PC-3 (cell line): ENCODE measurements at regions not wholly inside any gene's neighbourhood (a gene's known extent, or its start where the extent isn't known, plus 50 kb on each side); places are given as distances from the start of the nearest gene placed in this dataset.

Source experiments
- ATAC-seq: fragments of 200-7000 bp; cut with Tn5 transposase; 2 replicates; pipeline ENCODE4 v1.9.1; 2020; ENCODE audit warnings: mild to moderate bottlenecking, moderate library complexity
- BruUV-seq: library from RNA; stranded (reverse); fragments of 400-500 nt; replicated peaks from 2 replicates; lab custom pipeline; 2021; lab: Mats Ljungman, UMichigan
- CTCF ChIA-PET: fragments of 300-600 bp; sonication (Branson Sonifier 250); formaldehyde crosslinking; loops from one replicate; lab custom pipeline; 2022; ENCODE audit warnings: antibody characterized with exemption; lab: Charles Lee
- POLR2A ChIA-PET: fragments of 300-600 bp; sonication (Branson Sonifier 250); formaldehyde crosslinking; loops from one replicate; lab custom pipeline; 2022; ENCODE audit warnings: antibody characterized with exemption; ENCODE audit not compliant: unreplicated experiment; lab: Charles Lee
- DNase-seq: peaks from one replicate; pipeline ENCODE4 v3.0.0-alpha.2; 2015
- H2AFZ ChIP-seq: fragments of 300-600 bp; sonication (generic); 2 replicates; pipeline ENCODE4 v1.6.0; 2016; ENCODE audit warnings: antibody characterized with exemption, low read length
- H3F3A ChIP-seq: fragments of 300-600 bp; sonication (generic); one replicate; pipeline ENCODE4 v1.6.0; 2017; ENCODE audit warnings: antibody characterized with exemption, low read length, control low read depth, mild to moderate bottlenecking; ENCODE audit not compliant: unreplicated experiment
- H3K27ac ChIP-seq: fragments of 300-600 bp; sonication (generic); 2 replicates; pipeline ENCODE4 v1.5.1; 2016; ENCODE audit warnings: mild to moderate bottlenecking, low read length
- H3K27me3 ChIP-seq: fragments of 300-600 bp; sonication (generic); 2 replicates; pipeline ENCODE4 v1.6.1; 2016; ENCODE audit warnings: low read length, mixed read lengths
- H3K36me3 ChIP-seq: fragments of 300-600 bp; sonication (generic); 2 replicates; pipeline ENCODE4 v1.6.1; 2016; ENCODE audit warnings: low read depth, mixed run types, low read length, mixed read lengths
- H3K4me1 ChIP-seq: fragments of 300-600 bp; sonication (generic); 2 replicates; pipeline ENCODE4 v1.5.1; 2016; ENCODE audit warnings: low read length; ENCODE audit not compliant: insufficient read depth
- H3K4me2 ChIP-seq: fragments of 300-600 bp; sonication (generic); 2 replicates; pipeline ENCODE4 v1.6.0; 2016; ENCODE audit warnings: low read length
- H3K4me3 ChIP-seq: fragments of 300-600 bp; sonication (generic); 2 replicates; pipeline ENCODE4 v1.5.1; 2016; ENCODE audit warnings: mild to moderate bottlenecking, low read length, mixed read lengths
- H3K79me2 ChIP-seq: fragments of 300-600 bp; sonication (generic); 2 replicates; pipeline ENCODE4 v1.6.1; 2017; ENCODE audit warnings: low read length, mixed read lengths
- H3K9ac ChIP-seq: fragments of 300-600 bp; sonication (generic); 2 replicates; pipeline ENCODE4 v1.6.0; 2016; ENCODE audit warnings: mild to moderate bottlenecking, low read length
- H3K9me2 ChIP-seq: fragments of 300-600 bp; sonication (generic); replicated peaks from 2 replicates; pipeline ENCODE4 v1.6.1; 2016; ENCODE audit warnings: mixed run types, low read length, mixed read lengths
- H3K9me3 ChIP-seq: fragments of 300-600 bp; sonication (generic); 2 replicates; pipeline ENCODE4 v1.6.1; 2016; ENCODE audit warnings: low read length, mixed read lengths
- H4K20me1 ChIP-seq: fragments of 300-600 bp; sonication (generic); 2 replicates; pipeline ENCODE4 v1.6.1; 2016; ENCODE audit warnings: low read length, mixed read lengths
- CTCF ChIP-seq: fragments of 300-600 bp; sonication (generic); conservative IDR thresholded peaks from 2 replicates; pipeline ENCODE4 v1.5.1; 2017; ENCODE audit warnings: antibody characterized with exemption, low read depth, mild to moderate bottlenecking, low read length
- EZH2 ChIP-seq: fragments of 300-600 bp; sonication (generic); IDR thresholded peaks from one replicate; pipeline ENCODE4 v1.6.1; 2017; ENCODE audit warnings: antibody characterized with exemption, mild to moderate bottlenecking, low read length; ENCODE audit not compliant: unreplicated experiment
- EZH2phosphoT487 ChIP-seq: fragments of 300-600 bp; sonication (generic); IDR thresholded peaks from 2 replicates; pipeline ENCODE4 v1.6.1; 2018; ENCODE audit warnings: mild to moderate bottlenecking, antibody characterized with exemption, low read length, borderline replicate concordance
- intact Hi-C: fragments of 100-400 bp; cut with micrococcal nuclease; formaldehyde crosslinking; loops from 2 replicates; pipeline ENCODE4 v1.9.0; 2023

GRCh38 chr4:38366456-38366855 is 297.5 kb upstream of the KLF3 start:
- H3K36me3 ChIP-seq, result no peaks in the 10 kb centered on the region
- no peaks in the 10 kb centered on the region for H3K27me3 ChIP-seq
- ATAC-seq, result no peak
- no TSS peak for BruUV-seq
- no peak overlapping the region for H3K4me3 ChIP-seq
- ChIA-PET POLR2A (no interaction called here), CTCF (no interaction called here)
- H4K20me1 ChIP-seq, result no peaks in the 10 kb centered on the region
- H3K79me2 ChIP-seq, result no peaks in the 10 kb centered on the region
- no peaks in the 10 kb centered on the region for H3K9me2 ChIP-seq
- TF ChIP-seq CTCF, result no peak
- TF ChIP-seq EZH2, result no peak
- TF ChIP-seq EZH2phosphoT487, result no peak
- no peaks in the 10 kb centered on the region for H3F3A ChIP-seq
- H3K4me2 ChIP-seq, result no peak overlapping the region
- peaks cover 5% of the 10 kb centered on the region; the same call in 1 of the 2 replicates for H3K4me1 ChIP-seq
- H3K9me3 ChIP-seq, result no peaks in the 10 kb centered on the region
- H2AFZ ChIP-seq, result no peak overlapping the region
- H3K9ac ChIP-seq, result no peak overlapping the region
- intact Hi-C loops, result no loop called here
- no peak for DNase-seq
- H3K27ac ChIP-seq, result no peak overlapping the region

GRCh38 chr4:38366997-38367396 is 297.0 kb upstream of the KLF3 start:
- Histone ChIP-seq H3F3A (no peaks in the 10 kb centered on the region), H3K27ac (no peak overlapping the region), H3K9me3 (no peaks in the 10 kb centered on the region), H3K4me2 (no peak overlapping the region), H2AFZ (no peak overlapping the region), H3K4me3 (no peak overlapping the region), H4K20me1 (no peaks in the 10 kb centered on the region), H3K4me1 (peaks cover 6% of the 10 kb centered on the region; the same call in 1 of the 2 replicates), H3K27me3 (no peaks in the 10 kb centered on the region), H3K9me2 (no peaks in the 10 kb centered on the region), H3K9ac (no peak overlapping the region), H3K36me3 (no peaks in the 10 kb centered on the region), H3K79me2 (no peaks in the 10 kb centered on the region)
- intact Hi-C loops, result no loop called here
- no TSS peak for BruUV-seq
- ChIA-PET CTCF (no interaction called here), POLR2A (no interaction called here)
- TF ChIP-seq EZH2phosphoT487 (no peak), CTCF (no peak), EZH2 (no peak)
- ATAC-seq, result no peak
- no peak for DNase-seq

GRCh38 chr4:38367642-38368174 is 296.3 kb upstream of the KLF3 start:
- no peaks in the 10 kb centered on the region for H3K27me3 ChIP-seq
- H3F3A ChIP-seq, result no peaks in the 10 kb centered on the region
- no peaks in the 10 kb centered on the region for H3K9me3 ChIP-seq
- no peak overlapping the region for H3K9ac ChIP-seq
- no peak for TF ChIP-seq CTCF
- TF ChIP-seq EZH2phosphoT487, result no peak
- no peak for TF ChIP-seq EZH2
- H3K27ac ChIP-seq, result no peak overlapping the region
- no peaks in the 10 kb centered on the region for H3K9me2 ChIP-seq
- ATAC-seq (no peak), DNase-seq (no peak)
- ChIA-PET CTCF (no interaction called here), POLR2A (no interaction called here)
- intact Hi-C loops, result no loop called here
- H3K4me2 ChIP-seq, result no peak overlapping the region
- no peak overlapping the region for H2AFZ ChIP-seq
- BruUV-seq, result no TSS peak
- H3K79me2 ChIP-seq, result no peaks in the 10 kb centered on the region
- no peaks in the 10 kb centered on the region for H4K20me1 ChIP-seq
- H3K36me3 ChIP-seq, result no peaks in the 10 kb centered on the region
- H3K4me3 ChIP-seq, result no peak overlapping the region
- H3K4me1 ChIP-seq, result peaks cover 6% of the 10 kb centered on the region; the same call in 1 of the 2 replicates
